HepG2 (cell line): ENCODE measurements at regions not wholly inside any gene's neighbourhood (a gene's known extent, or its start where the extent isn't known, plus 50 kb on each side); places are given as distances from the start of the nearest gene placed in this dataset.

ENCODE experiments used
- ATAC-seq: fragments of 200-7000 bp; cut with Tn5 transposase; 3 replicates; pipeline ENCODE4 v1.9.1; 2020; ENCODE audit warnings: mild to moderate bottlenecking, moderate library complexity
- BruUV-seq: library from RNA; stranded (reverse); fragments of 400-500 nt; replicated peaks from 2 replicates; lab custom pipeline; 2021; lab: Mats Ljungman, UMichigan
- CTCF ChIA-PET: fragments of 300-600 bp; formaldehyde crosslinking; extraction: SDS; loops from one replicate; lab custom pipeline; 2021; ENCODE audit warnings: low total read pairs, inconsistent platforms, low intra/inter-chr PET ratio; lab: Yijun Ruan, JAX
- POLR2A ChIA-PET: fragments of 350-600 bp; sonication (Branson Sonifier 250); formaldehyde crosslinking; loops from one replicate; lab custom pipeline; 2020; ENCODE audit warnings: antibody characterized with exemption, inconsistent platforms; lab: Yijun Ruan, JAX
- DNase-seq: peaks from one replicate; pipeline ENCODE4 v3.0.0-alpha.2; 2015; ENCODE audit warnings: low spot score
- FAIRE-seq: peaks from 3 replicates; lab custom pipeline; 2011; peaks lifted over from hg19 to GRCh38; lab: Jason Lieb, UNC
- H2AFZ ChIP-seq: one replicate; pipeline ENCODE4 v1.6.1; 2011; ENCODE audit warnings: low read length, inconsistent platforms
- H3K27ac ChIP-seq: fragments of 300-600 bp; 3 replicates; pipeline ENCODE4 v1.8.0; 2011; ENCODE audit warnings: mixed run types, mild to moderate bottlenecking, mixed read lengths, low read length, inconsistent platforms; ENCODE audit not compliant: insufficient read depth; ENCODE audit errors: extremely low read length
- H3K27me3 ChIP-seq, 2 experiments: fragments of 200-600 bp in 1 of 2; 2 replicates in 1 of 2; 3 replicates in 1 of 2; pipeline versions ENCODE4 v1.6.0 to v1.8.0; 2011; ENCODE audit warnings: low read length in 2 of 2, mild to moderate bottlenecking in 2 of 2, moderate library complexity in 2 of 2, inconsistent platforms in 1 of 2; ENCODE audit not compliant: insufficient read depth in 2 of 2, control insufficient read depth in 1 of 2
- H3K36me3 ChIP-seq, 2 experiments: fragments of 200-600 bp in 1 of 2; replicated peaks in 1 of 2; 2 replicates in 1 of 2; 3 replicates in 1 of 2; pipeline versions ENCODE4 v1.5.1 to v1.8.0; 2011; ENCODE audit warnings: low read length in 2 of 2, inconsistent platforms in 1 of 2; ENCODE audit not compliant: insufficient read depth in 2 of 2, control insufficient read depth in 1 of 2
- H3K4me1 ChIP-seq: 2 replicates; pipeline ENCODE4 v1.5.1; 2012; ENCODE audit warnings: low read length, inconsistent platforms; ENCODE audit not compliant: insufficient read depth
- H3K4me2 ChIP-seq: 2 replicates; pipeline ENCODE4 v1.6.0; 2011; ENCODE audit warnings: low read depth, low read length, inconsistent platforms
- H3K4me3 ChIP-seq, 3 experiments: fragments of 200-600 bp in 1 of 3; sonication (generic), shearing (Covaris generic) in 1 of 3; replicated peaks in 1 of 3; 2 replicates each; pipeline ENCODE4 v1.5.1; 2011 to 2016; ENCODE audit warnings: low read length in 3 of 3, inconsistent platforms in 2 of 3, low read depth in 2 of 3, mild to moderate bottlenecking in 2 of 3, control low read depth in 1 of 3, mixed read lengths in 1 of 3; ENCODE audit not compliant: insufficient read depth in 1 of 3
- H3K79me2 ChIP-seq: one replicate; pipeline ENCODE4 v1.6.1; 2011; ENCODE audit warnings: low read length, inconsistent platforms; ENCODE audit not compliant: insufficient read depth
- H3K9ac ChIP-seq: 2 replicates; pipeline ENCODE4 v1.6.0; 2011; ENCODE audit warnings: mild to moderate bottlenecking, low read depth, low read length, inconsistent platforms; ENCODE audit not compliant: insufficient read depth
- H3K9me3 ChIP-seq: 2 replicates; pipeline ENCODE4 v1.5.1; 2012; ENCODE audit warnings: mild to moderate bottlenecking, low read length
- H4K20me1 ChIP-seq: 2 replicates; pipeline ENCODE4 v1.6.0; 2011; ENCODE audit warnings: inconsistent platforms, mild to moderate bottlenecking, low read length, moderate library complexity; ENCODE audit not compliant: insufficient read depth
- ESRRA ChIP-seq: sonication (generic); formaldehyde crosslinking; IDR thresholded peaks from 2 replicates; pipeline ENCODE4 v1.5.1; 2020; ENCODE audit warnings: mild to moderate bottlenecking, low read depth, missing genetic modification reagents
- GRHL1 ChIP-seq: sonication (generic); formaldehyde crosslinking; conservative IDR thresholded peaks from 2 replicates; pipeline ENCODE4 v1.8.0; 2022; ENCODE audit warnings: missing genetic modification reagents
- JARID2 ChIP-seq: sonication (generic); formaldehyde crosslinking; IDR thresholded peaks from 2 replicates; pipeline ENCODE4 v1.8.1; 2023; ENCODE audit warnings: missing genetic modification reagents, inconsistent platforms; ENCODE audit not compliant: insufficient replicate concordance
- JDP2 ChIP-seq: sonication (generic); formaldehyde crosslinking; IDR thresholded peaks from 2 replicates; pipeline ENCODE4 v1.8.1; 2022; ENCODE audit warnings: missing genetic modification reagents, borderline replicate concordance
- NR2F2 ChIP-seq: IDR thresholded peaks from 2 replicates; pipeline ENCODE4 v1.6.1; 2012; ENCODE audit warnings: low read depth, inconsistent platforms, borderline replicate concordance
- ZBTB1 ChIP-seq: sonication (generic); formaldehyde crosslinking; IDR thresholded peaks from 2 replicates; pipeline ENCODE4 v1.4.0; 2020; ENCODE audit warnings: missing genetic modification reagents, borderline replicate concordance
- ZNF12 ChIP-seq: sonication (generic); formaldehyde crosslinking; IDR thresholded peaks from 2 replicates; pipeline ENCODE4 v1.5.0; 2020; ENCODE audit warnings: missing genetic modification reagents
- ZNF17 ChIP-seq: sonication (generic); formaldehyde crosslinking; IDR thresholded peaks from 2 replicates; pipeline ENCODE4 v1.5.0; 2020; ENCODE audit warnings: mild to moderate bottlenecking, missing genetic modification reagents
- ZNF576 ChIP-seq: sonication (generic); formaldehyde crosslinking; IDR thresholded peaks from 2 replicates; pipeline ENCODE4 v1.4.0; 2020; ENCODE audit warnings: mild to moderate bottlenecking, missing genetic modification reagents
- ZNF740 ChIP-seq: sonication (generic); formaldehyde crosslinking; IDR thresholded peaks from 2 replicates; pipeline ENCODE4 v1.4.0; 2020; ENCODE audit warnings: missing genetic modification reagents
- ZSCAN21 ChIP-seq: sonication (generic); formaldehyde crosslinking; IDR thresholded peaks from 2 replicates; pipeline ENCODE4 v1.8.0; 2022; ENCODE audit warnings: mild to moderate bottlenecking, missing genetic modification reagents, moderate library complexity, borderline replicate concordance
- WGBS: methylation state at CpG from one replicate; pipeline ENCODE4 v1.1.6; 2017; ENCODE audit warnings: low lambda C conversion rate; 5-methylcytosine and 5-hydroxymethylcytosine counted together
- in situ Hi-C: cut with HindIII; loops from 2 replicates; pipeline ENCODE4 v1.10.0; 2017; ENCODE audit warnings: low pct_unique_long_range_greater_than_20kb; ENCODE audit not compliant: extremely low pct_ligation_motif_present
- intact Hi-C: fragments of 100-400 bp; cut with micrococcal nuclease; formaldehyde crosslinking; loops from one replicate; pipeline ENCODE4 v1.10.0; 2022; ENCODE audit not compliant: unreplicated experiment
- TF ChIP-seq, protein P1 (sequence below), 2 experiments: sonication (generic) in 1 of 2; formaldehyde crosslinking in 1 of 2; IDR thresholded peaks; 2 replicates each; pipeline versions ENCODE4 v1.6.1 to v1.9.0; 2014 to 2022; ENCODE audit warnings: antibody characterized with exemption in 1 of 2, borderline replicate concordance in 1 of 2, inconsistent platforms in 1 of 2, low read depth in 1 of 2, missing genetic modification reagents in 1 of 2
- TF ChIP-seq, protein P2 (sequence below): sonication (generic); formaldehyde crosslinking; IDR thresholded peaks from 2 replicates; pipeline ENCODE4 v1.4.0; 2020; ENCODE audit warnings: missing genetic modification reagents, mild to moderate bottlenecking, borderline replicate concordance

DNA sequence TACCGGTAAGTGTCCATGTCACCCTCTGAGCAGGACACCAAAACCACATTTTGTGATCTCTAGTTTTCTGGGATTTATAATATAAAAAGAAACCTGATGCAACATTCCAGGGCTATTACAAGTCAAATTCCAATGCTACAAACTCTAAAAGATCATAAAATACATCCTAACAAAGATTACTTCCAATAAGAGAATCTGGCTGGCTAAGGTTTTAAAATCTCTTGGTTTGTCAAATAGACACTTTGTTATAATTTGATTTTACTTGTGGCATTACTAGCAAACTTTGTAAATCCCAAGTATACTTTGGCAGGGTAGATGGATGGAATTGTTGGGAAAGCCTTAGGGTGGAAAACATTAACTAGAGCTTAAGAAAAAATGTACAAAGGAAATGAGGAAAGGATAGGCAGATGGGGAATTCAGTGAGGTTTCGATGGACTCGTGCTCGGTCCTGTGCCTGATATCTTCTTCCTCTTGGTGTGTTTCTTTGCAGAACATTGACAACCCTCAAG is 74.0 kb upstream of the POMP start:
- FAIRE-seq = no peak
- no peak for DNase-seq
- Histone ChIP-seq H3K4me1 (peaks cover 9% of the 10 kb centered on the region), H3K36me3 (no peaks in the 10 kb centered on the region), H3K27ac (no peak overlapping the region), H3K4me2 (no peak overlapping the region), H3K9ac (no peak overlapping the region), H4K20me1 (no peaks in the 10 kb centered on the region), H3K27me3 (no peaks in the 10 kb centered on the region), H3K79me2 (no peaks in the 10 kb centered on the region), H3K9me3 (no peaks in the 10 kb centered on the region), H3K4me3 (no peak overlapping the region), H2AFZ (no peak overlapping the region)
- WGBS = 13% methylated on average over 4 of the region's 4 CpGs
- in situ Hi-C loops = no loop called here
- intact Hi-C loops = no loop called here
- ATAC-seq = no peak
- ChIA-PET POLR2A (no interaction called here), CTCF (no interaction called here)
- no TSS peak for BruUV-seq
- TF ChIP-seq ZNF576 (no peak), NR2F2 (no peak), ZSCAN21 (no peak), JDP2 (no peak), GRHL1 (no peak), JARID2 (no peak), ZBTB1 (CRISPR knock-in tag) (no peak), ZNF17 (CRISPR knock-in tag) (no peak), ZNF740 (no peak), ZNF12 (CRISPR knock-in tag) (no peak), ESRRA (CRISPR knock-in tag) (no peak)
- TF ChIP-seq, protein P1, sequence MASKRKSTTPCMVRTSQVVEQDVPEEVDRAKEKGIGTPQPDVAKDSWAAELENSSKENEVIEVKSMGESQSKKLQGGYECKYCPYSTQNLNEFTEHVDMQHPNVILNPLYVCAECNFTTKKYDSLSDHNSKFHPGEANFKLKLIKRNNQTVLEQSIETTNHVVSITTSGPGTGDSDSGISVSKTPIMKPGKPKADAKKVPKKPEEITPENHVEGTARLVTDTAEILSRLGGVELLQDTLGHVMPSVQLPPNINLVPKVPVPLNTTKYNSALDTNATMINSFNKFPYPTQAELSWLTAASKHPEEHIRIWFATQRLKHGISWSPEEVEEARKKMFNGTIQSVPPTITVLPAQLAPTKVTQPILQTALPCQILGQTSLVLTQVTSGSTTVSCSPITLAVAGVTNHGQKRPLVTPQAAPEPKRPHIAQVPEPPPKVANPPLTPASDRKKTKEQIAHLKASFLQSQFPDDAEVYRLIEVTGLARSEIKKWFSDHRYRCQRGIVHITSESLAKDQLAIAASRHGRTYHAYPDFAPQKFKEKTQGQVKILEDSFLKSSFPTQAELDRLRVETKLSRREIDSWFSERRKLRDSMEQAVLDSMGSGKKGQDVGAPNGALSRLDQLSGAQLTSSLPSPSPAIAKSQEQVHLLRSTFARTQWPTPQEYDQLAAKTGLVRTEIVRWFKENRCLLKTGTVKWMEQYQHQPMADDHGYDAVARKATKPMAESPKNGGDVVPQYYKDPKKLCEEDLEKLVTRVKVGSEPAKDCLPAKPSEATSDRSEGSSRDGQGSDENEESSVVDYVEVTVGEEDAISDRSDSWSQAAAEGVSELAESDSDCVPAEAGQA (IDR thresholded peaks at IDR 0.05; ENCODE audit: low read depth) = no peak
- TF ChIP-seq, protein P1 (CRISPR knock-in tag; IDR thresholded peaks at IDR 0.05; ENCODE audit: borderline replicate concordance) = no peak
- TF ChIP-seq, protein P2, sequence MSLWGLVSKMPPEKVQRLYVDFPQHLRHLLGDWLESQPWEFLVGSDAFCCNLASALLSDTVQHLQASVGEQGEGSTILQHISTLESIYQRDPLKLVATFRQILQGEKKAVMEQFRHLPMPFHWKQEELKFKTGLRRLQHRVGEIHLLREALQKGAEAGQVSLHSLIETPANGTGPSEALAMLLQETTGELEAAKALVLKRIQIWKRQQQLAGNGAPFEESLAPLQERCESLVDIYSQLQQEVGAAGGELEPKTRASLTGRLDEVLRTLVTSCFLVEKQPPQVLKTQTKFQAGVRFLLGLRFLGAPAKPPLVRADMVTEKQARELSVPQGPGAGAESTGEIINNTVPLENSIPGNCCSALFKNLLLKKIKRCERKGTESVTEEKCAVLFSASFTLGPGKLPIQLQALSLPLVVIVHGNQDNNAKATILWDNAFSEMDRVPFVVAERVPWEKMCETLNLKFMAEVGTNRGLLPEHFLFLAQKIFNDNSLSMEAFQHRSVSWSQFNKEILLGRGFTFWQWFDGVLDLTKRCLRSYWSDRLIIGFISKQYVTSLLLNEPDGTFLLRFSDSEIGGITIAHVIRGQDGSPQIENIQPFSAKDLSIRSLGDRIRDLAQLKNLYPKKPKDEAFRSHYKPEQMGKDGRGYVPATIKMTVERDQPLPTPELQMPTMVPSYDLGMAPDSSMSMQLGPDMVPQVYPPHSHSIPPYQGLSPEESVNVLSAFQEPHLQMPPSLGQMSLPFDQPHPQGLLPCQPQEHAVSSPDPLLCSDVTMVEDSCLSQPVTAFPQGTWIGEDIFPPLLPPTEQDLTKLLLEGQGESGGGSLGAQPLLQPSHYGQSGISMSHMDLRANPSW (CRISPR knock-in tag) = no peak
